ENCODE measurements at regions not wholly inside any gene's neighbourhood (a gene's known extent, or its start where the extent isn't known, plus 50 kb on each side); places are given as distances from the start of the nearest gene placed in this dataset.
"Not testable (repeated sequence)": the region's sequence is repeated elsewhere in the genome, so short reads cannot be mapped to it uniquely, and the experiment has no call there.

DNA sequence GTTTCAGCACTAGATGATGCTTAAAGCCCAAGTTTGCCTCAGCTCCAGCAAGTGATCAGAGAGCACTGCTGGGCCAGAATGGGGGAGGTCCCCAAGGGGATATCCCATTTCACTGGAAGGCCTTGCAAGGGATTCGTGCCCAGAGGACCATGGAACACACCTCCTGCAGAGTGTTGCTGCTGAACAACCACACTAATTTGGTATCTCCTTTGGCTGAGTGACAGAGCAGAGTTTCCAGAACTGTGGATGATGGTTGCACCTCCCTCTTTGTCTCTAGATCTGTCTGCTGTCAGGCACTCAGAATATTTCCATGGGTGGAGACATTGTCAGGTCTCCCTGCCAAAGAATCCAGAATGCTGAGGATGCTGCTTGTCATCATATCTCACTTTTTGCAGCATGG lies 484.8 kb upstream of the NETO1 start:
- H3K9me3 ChIP-seq (ENCODE audit: control insufficient read depth, insufficient read depth, low read length): no peaks in the 10 kb centered on the region
- no peaks in the 10 kb centered on the region for H3K27me3 ChIP-seq (ENCODE audit: control insufficient read depth, insufficient read depth, low read length)
- ChIA-PET CTCF (no interaction called here), POLR2A (no interaction called here)
- H3K27ac ChIP-seq (ENCODE audit: low read depth, low read length): no peak overlapping the region
- TF ChIP-seq, protein P1, sequence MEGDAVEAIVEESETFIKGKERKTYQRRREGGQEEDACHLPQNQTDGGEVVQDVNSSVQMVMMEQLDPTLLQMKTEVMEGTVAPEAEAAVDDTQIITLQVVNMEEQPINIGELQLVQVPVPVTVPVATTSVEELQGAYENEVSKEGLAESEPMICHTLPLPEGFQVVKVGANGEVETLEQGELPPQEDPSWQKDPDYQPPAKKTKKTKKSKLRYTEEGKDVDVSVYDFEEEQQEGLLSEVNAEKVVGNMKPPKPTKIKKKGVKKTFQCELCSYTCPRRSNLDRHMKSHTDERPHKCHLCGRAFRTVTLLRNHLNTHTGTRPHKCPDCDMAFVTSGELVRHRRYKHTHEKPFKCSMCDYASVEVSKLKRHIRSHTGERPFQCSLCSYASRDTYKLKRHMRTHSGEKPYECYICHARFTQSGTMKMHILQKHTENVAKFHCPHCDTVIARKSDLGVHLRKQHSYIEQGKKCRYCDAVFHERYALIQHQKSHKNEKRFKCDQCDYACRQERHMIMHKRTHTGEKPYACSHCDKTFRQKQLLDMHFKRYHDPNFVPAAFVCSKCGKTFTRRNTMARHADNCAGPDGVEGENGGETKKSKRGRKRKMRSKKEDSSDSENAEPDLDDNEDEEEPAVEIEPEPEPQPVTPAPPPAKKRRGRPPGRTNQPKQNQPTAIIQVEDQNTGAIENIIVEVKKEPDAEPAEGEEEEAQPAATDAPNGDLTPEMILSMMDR (IDR thresholded peaks at IDR 0.05; ENCODE audit: low read depth, low read length): no peak
- H3K4me3 ChIP-seq (ENCODE audit: low read depth, low read length): no peak overlapping the region
- no peak for DNase-seq (ENCODE audit: low read depth, low spot score)

DNA sequence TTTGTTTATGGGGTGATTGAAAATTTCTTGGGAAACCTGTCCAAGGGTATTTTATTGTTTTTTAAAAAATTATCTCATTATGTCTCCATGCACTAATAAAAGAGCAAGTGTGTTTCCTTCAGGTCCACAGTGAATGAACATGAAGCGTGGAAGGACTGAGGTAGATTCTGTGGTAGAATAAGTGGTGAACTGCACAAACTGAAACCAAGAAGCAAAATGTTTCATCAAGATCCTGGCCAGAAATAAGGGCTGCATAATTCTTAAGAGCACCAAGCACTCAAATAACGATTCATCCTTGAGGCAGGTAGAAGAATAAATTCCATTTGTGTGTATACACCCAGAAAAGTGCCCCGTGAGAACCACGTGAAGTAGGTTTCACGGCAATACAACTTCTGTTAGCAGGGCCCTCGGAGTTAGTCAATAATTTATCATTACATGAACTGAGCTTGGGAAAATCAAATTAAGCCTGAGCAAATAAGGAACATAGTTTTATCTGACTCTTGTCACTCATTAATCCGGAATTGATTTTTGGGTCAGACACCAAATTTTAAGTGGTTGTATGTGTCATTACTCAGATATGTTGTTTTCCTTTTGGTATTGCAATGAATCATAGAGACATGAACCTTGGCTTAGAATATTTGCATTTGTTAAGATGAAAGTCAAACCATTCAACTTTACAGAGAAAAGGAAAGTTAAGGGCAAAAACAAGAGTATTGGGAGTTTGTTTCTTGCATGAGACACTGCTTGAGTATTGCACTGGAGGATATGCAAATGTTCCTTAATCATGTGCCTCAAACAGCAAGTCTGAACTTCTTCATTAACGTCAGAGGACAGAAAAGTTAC lies 472.6 kb upstream of the NETO1 start:
- no peak for DNase-seq (ENCODE audit: low read depth, low spot score)
- ChIA-PET CTCF (no interaction called here), POLR2A (no interaction called here)

DNA sequence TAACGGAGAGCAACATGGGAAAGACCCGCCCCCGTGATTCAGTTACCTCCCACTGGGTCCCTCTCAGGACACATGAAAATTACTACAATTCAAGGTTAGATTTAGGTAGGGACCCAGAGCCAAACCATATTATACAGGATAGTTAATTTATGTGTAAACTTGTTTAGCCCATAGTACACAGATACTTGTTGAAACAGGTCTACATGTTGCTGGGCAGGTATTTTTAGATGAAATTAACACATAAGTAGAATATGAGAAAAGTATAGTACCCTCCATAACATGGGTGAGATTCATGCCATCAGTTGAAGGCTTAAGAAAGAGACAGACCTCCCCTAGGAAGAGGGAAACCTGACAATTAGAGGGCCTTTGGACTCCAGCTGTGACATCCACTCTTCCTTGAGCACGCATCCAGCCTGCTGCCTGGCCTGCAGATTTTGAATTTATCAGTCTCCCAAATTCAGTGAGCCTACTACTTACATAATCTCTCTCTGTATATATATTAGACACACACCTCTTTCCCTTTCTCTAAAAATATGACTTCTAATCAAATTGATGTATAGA lies 463.5 kb upstream of the NETO1 start:
- POLR2A ChIA-PET: no interaction called here
- Histone ChIP-seq H3K27ac (ENCODE audit: low read depth, low read length) (no peak overlapping the region), H3K27me3 (ENCODE audit: control insufficient read depth, insufficient read depth, low read length) (no peaks in the 10 kb centered on the region), H3K9me3 (ENCODE audit: control insufficient read depth, insufficient read depth, low read length) (no peaks in the 10 kb centered on the region), H3K4me3 (ENCODE audit: low read depth, low read length) (no peak overlapping the region)
- TF ChIP-seq, protein P1 (IDR thresholded peaks at IDR 0.05; ENCODE audit: low read depth, low read length): no peak
- CTCF ChIA-PET: no interaction called here
- no peak for DNase-seq (ENCODE audit: low read depth, low spot score)

More for the DNA sequence above, 472.6 kb upstream of the NETO1 start:
- Histone ChIP-seq H3K27ac (ENCODE audit: low read depth, low read length) (no peak overlapping the region), H3K27me3 (ENCODE audit: control insufficient read depth, insufficient read depth, low read length) (no peaks in the 10 kb centered on the region), H3K4me3 (ENCODE audit: low read depth, low read length) (no peak overlapping the region), H3K9me3 (ENCODE audit: control insufficient read depth, insufficient read depth, low read length) (no peaks in the 10 kb centered on the region)
- TF ChIP-seq, protein P1 (IDR thresholded peaks at IDR 0.05; ENCODE audit: low read depth, low read length): no peak

DNA sequence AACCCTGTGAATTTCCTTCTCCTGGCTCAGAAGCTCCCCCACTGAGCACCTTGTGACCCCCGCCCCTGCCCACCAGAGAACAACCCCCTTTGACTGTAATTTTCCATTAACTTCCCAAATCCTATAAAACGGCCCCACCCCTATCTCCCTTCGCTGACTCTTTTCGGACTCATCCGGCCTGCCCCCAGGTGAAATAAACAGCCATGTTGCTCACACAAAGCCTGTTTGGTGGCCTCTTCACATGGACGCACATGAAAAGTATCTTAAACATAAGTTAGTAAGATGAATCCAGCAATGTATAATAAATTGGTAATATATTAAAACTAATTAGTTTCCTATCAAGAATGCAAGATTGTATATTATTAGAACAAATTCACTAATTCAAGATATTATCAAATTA lies 462.3 kb upstream of the NETO1 start:
- DNase-seq (ENCODE audit: low read depth, low spot score); H3K27ac ChIP-seq (ENCODE audit: low read depth, low read length); H3K9me3 ChIP-seq (ENCODE audit: control insufficient read depth, insufficient read depth, low read length); H3K4me3 ChIP-seq (ENCODE audit: low read depth, low read length); H3K27me3 ChIP-seq (ENCODE audit: control insufficient read depth, insufficient read depth, low read length); CTCF ChIA-PET; POLR2A ChIA-PET: not testable (repeated sequence)

DNA sequence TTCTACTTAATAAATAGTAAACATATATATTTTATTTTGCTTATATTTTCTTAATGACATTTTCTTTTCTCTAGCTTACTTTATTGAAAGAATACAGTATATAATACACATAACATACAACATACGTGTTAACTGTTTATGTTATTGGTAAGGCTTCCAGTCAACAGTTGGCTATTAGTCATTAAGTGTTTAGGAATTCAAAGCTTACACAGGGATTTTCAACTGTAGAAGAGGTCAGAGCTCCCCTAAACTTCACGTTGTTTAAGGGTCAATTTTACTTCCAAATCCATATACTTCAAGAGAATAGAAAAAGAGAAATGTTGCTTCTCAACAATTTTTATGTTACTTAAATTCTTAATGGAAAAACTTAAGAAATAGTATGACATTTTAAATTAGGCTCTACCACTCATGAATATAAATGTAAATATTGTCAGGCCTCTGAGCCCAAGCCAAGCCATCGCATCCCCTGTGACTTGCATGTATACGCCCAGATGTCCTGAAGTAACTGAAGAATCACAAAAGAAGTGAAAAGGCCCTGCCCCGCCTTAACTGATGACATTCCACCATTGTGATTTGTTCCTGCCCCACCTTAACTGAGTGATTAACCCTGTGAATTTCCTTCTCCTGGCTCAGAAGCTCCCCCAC lies 456.5 kb upstream of the NETO1 start:
- H3K4me3 ChIP-seq (ENCODE audit: low read depth, low read length); POLR2A ChIA-PET; H3K9me3 ChIP-seq (ENCODE audit: control insufficient read depth, insufficient read depth, low read length); CTCF ChIA-PET; DNase-seq (ENCODE audit: low read depth, low spot score); H3K27ac ChIP-seq (ENCODE audit: low read depth, low read length); H3K27me3 ChIP-seq (ENCODE audit: control insufficient read depth, insufficient read depth, low read length): not testable (repeated sequence)
